ENCODE measurements at regions not wholly inside any gene's neighbourhood (a gene's known extent, or its start where the extent isn't known, plus 50 kb on each side); places are given as distances from the start of the nearest gene placed in this dataset.

DNA sequence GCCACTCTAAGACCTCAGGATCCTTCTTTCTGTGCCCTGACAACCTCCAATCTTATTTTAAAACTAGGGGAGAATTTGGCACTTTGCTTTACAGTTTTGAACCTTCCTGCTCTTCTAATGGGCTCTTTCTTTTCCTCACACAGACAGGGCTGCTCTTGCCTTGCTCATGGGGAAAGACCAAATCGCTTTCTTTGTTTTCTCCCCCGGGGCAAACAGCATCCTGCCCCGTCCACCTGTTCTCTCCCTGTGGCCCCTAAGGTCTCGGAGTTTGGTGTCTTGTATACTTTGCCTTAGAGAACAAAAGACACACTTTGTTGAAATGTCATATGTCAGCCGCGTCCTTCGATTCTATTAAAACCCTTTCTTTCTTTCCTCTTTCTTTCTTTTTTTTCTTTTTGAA is 306.7 kb upstream of the SALL1 start:
- H2BK15ac ChIP-seq (ENCODE audit: low read depth, low read length): no peak overlapping the region
- H3K56ac ChIP-seq (ENCODE audit: extremely low read depth, insufficient read depth, low read length): no peak overlapping the region
- no peak overlapping the region for H3K4me2 ChIP-seq (ENCODE audit: low read depth, low read length)
- H3K9me3 ChIP-seq (ENCODE audit: control insufficient read depth, insufficient read depth, low read length): no peaks in the 10 kb centered on the region
- H4K20me1 ChIP-seq (ENCODE audit: insufficient read depth, low read length): no peaks in the 10 kb centered on the region
- H3K4me1 ChIP-seq (ENCODE audit: control insufficient read depth, insufficient read depth, low read length): no peaks in the 10 kb centered on the region
- CTCF ChIA-PET: no interaction called here
- H3K23ac ChIP-seq (ENCODE audit: low read depth, low read length): no peak overlapping the region
- no peak for ATAC-seq (ENCODE audit: low read depth)
- no peaks in the 10 kb centered on the region for H3K36me3 ChIP-seq (ENCODE audit: control insufficient read depth, insufficient read depth, low read length)
- H3K79me1 ChIP-seq (ENCODE audit: low read depth in 1 of 2, low read length in 2 of 2): no peaks in the 10 kb centered on the region
- H3K27me3 ChIP-seq (ENCODE audit: control insufficient read depth, insufficient read depth, low read length): no peaks in the 10 kb centered on the region; the same call in 1 of the 2 replicates
- in situ Hi-C loops (cut with MboI; ENCODE audit: low sequenced_read_pairs): no loop called here
- intact Hi-C loops (cut with micrococcal nuclease): no loop called here
- DNase-seq: no peak
- POLR2A ChIA-PET (ENCODE audit: unreplicated experiment): no interaction called here
- H3K14ac ChIP-seq (replicated peaks; ENCODE audit: low read depth, low read length): no peak overlapping the region
- H3K4me3 ChIP-seq (ENCODE audit: insufficient read depth, low read depth, low read length): no peak overlapping the region
- no peak overlapping the region for H3K18ac ChIP-seq (ENCODE audit: low read depth, low read length)
- H3K9me1 ChIP-seq (ENCODE audit: insufficient read depth, low read length): no peaks in the 10 kb centered on the region
- H4K5ac ChIP-seq (ENCODE audit: low read depth, low read length): no peak overlapping the region
- H3K4ac ChIP-seq (ENCODE audit: low read depth, low read length): no peak overlapping the region
- H4K8ac ChIP-seq (ENCODE audit: low read depth in 2 of 2, low read length in 2 of 2): no peak overlapping the region
- no peak overlapping the region for H2AK9ac ChIP-seq (replicated peaks; ENCODE audit: low read depth, low read length, poor library complexity)
- 53% methylated on average over 2 of the region's 7 CpGs; no CpG with 5 or more reads in 1 of the 2 experiments for WGBS, 2 experiments (ENCODE audit: extremely low coverage in 2 of 2, insufficient read length in 1 of 2)
- no TSS peak for BruUV-seq (replicated peaks)
- H2AFZ ChIP-seq (replicated peaks; ENCODE audit: low read length, poor library complexity): no peak overlapping the region
- TF ChIP-seq RCOR1 (IDR thresholded peaks at IDR 0.05; ENCODE audit: insufficient replicate concordance, low read length) (no peak), SMC3 (IDR thresholded peaks at IDR 0.05; ENCODE audit: low read depth, low read length) (no peak), MXI1 (IDR thresholded peaks at IDR 0.05; ENCODE audit: borderline replicate concordance, low read depth, low read length) (no peak), CTCF (conservative IDR thresholded peaks at IDR 0.05; ENCODE audit: low read depth, low read length) (no peak), RAD21 (IDR thresholded peaks at IDR 0.05; ENCODE audit: low read length) (no peak), CHD1 (IDR thresholded peaks at IDR 0.05; ENCODE audit: low read depth, low read length) (no peak), POLR2A (IDR thresholded peaks at IDR 0.05; ENCODE audit: low read depth, low read length) (no peak), BHLHE40 (IDR thresholded peaks at IDR 0.05; ENCODE audit: low read depth, low read length) (no peak), MAFK (IDR thresholded peaks at IDR 0.05; ENCODE audit: low read depth, low read length) (no peak), NFE2L2 (IDR thresholded peaks at IDR 0.05; ENCODE audit: low read depth, low read length) (no peak), RFX5 (IDR thresholded peaks at IDR 0.05; ENCODE audit: low read depth, low read length) (no peak), CEBPB (IDR thresholded peaks at IDR 0.05; ENCODE audit: low read depth, low read length) (no peak), MAZ (IDR thresholded peaks at IDR 0.05; ENCODE audit: borderline replicate concordance, low read depth, low read length) (no peak), FOS (IDR thresholded peaks at IDR 0.05; ENCODE audit: low read depth, low read length) (no peak)
- TF ChIP-seq, protein P1, sequence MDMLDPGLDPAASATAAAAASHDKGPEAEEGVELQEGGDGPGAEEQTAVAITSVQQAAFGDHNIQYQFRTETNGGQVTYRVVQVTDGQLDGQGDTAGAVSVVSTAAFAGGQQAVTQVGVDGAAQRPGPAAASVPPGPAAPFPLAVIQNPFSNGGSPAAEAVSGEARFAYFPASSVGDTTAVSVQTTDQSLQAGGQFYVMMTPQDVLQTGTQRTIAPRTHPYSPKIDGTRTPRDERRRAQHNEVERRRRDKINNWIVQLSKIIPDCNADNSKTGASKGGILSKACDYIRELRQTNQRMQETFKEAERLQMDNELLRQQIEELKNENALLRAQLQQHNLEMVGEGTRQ (IDR thresholded peaks at IDR 0.05; ENCODE audit: low read depth, low read length): no peak
- H2AK5ac ChIP-seq (ENCODE audit: low read depth, low read length): no peak overlapping the region
- no peak overlapping the region for H3K9ac ChIP-seq (ENCODE audit: low read depth, low read length)
- no peak overlapping the region for H2BK5ac ChIP-seq (ENCODE audit: low read depth, low read length, poor library complexity, severe bottlenecking)
- dilution Hi-C loops (cut with HindIII; ENCODE audit: low sequenced_read_pairs, unreplicated experiment): no loop called here
- no peak overlapping the region for H3K27ac ChIP-seq (ENCODE audit: insufficient read depth, low read length)
- H4K91ac ChIP-seq (ENCODE audit: insufficient read depth, low read depth, low read length): no peak overlapping the region
- H2BK20ac ChIP-seq (ENCODE audit: low read depth, low read length): no peak overlapping the region
- H2BK120ac ChIP-seq (ENCODE audit: low read depth, low read length): no peak overlapping the region

All from IMR-90 (cell line).